MCF 10A (cell line): ENCODE measurements at regions not wholly inside any gene's neighbourhood (a gene's known extent, or its start where the extent isn't known, plus 50 kb on each side); places are given as distances from the start of the nearest gene placed in this dataset.

Experiments
- BruUV-seq: library from RNA; stranded (reverse); fragments of 400-500 nt; replicated peaks from 2 replicates; lab custom pipeline; 2021; lab: Mats Ljungman, UMichigan
- CTCF ChIA-PET: fragments of 300-600 bp; sonication (Branson Sonifier 250); formaldehyde crosslinking; extraction: SDS; loops from one replicate; lab custom pipeline; 2021; ENCODE audit warnings: antibody characterized with exemption, inconsistent platforms; lab: Yijun Ruan, JAX
- POLR2A ChIA-PET: fragments of 300-600, 350-650 bp; sonication (Branson Sonifier 250); formaldehyde crosslinking; extraction: SDS; loops from one replicate; lab custom pipeline; 2020; ENCODE audit warnings: antibody characterized with exemption, inconsistent platforms; lab: Yijun Ruan, JAX
- DNase-seq: peaks from one replicate; pipeline ENCODE4 v3.0.0-alpha.2; 2018; ENCODE audit not compliant: unreplicated experiment
- H3K27ac Mint-ChIP-seq: one replicate; pipeline ENCODE4 v1.8.0; 2022; ENCODE audit warnings: mild to moderate bottlenecking, low read depth, mixed read lengths; ENCODE audit not compliant: unreplicated experiment
- H3K27me3 Mint-ChIP-seq: one replicate; pipeline ENCODE4 v1.8.0; 2022; ENCODE audit warnings: mixed read lengths; ENCODE audit not compliant: insufficient read depth, unreplicated experiment
- H3K36me3 Mint-ChIP-seq: one replicate; pipeline ENCODE4 v1.8.0; 2022; ENCODE audit warnings: mild to moderate bottlenecking, moderate library complexity, mixed read lengths; ENCODE audit not compliant: insufficient read depth, unreplicated experiment
- H3K4me1 Mint-ChIP-seq: one replicate; pipeline ENCODE4 v1.8.0; 2022; ENCODE audit warnings: mixed read lengths; ENCODE audit not compliant: insufficient read depth, unreplicated experiment
- H3K4me3 Mint-ChIP-seq: one replicate; pipeline ENCODE4 v1.8.0; 2022; ENCODE audit warnings: mild to moderate bottlenecking, moderate library complexity, mixed read lengths; ENCODE audit not compliant: unreplicated experiment
- H3K9me3 Mint-ChIP-seq: one replicate; pipeline ENCODE4 v1.8.0; 2022; ENCODE audit warnings: mixed read lengths; ENCODE audit not compliant: unreplicated experiment
- intact Hi-C: fragments of 100-400 bp; cut with micrococcal nuclease; formaldehyde crosslinking; loops from 2 replicates; pipeline ENCODE4 v1.14.1; 2022
- TF ChIP-seq, protein P1 (sequence below): fragments of 200-600 bp; IDR thresholded peaks from one replicate; pipeline ENCODE4 v1.8.0; 2022; ENCODE audit warnings: antibody characterized with exemption, mild to moderate bottlenecking; ENCODE audit not compliant: unreplicated experiment

DNA sequence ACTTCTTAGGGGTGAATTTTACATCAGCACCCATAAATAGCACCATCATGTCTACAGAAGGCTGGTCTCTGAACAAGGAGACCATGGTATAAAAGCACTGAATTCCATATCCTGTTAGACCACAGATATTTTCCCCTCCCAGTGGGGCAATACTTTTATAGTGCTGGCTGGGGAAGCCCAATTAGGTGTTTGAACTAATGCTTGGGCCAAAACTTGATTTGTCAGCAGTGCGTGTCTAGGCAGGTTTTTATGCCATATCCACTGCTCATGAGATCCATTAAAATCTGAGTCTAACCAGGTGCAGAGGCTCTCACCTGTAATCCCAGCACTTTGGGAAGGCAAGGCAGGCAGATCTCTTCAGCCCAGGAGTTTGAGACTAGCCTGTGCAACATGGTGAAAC lies 623.0 kb downstream of the NPHP4 start:
- Mint-ChIP-seq H3K27ac (no peak overlapping the region), H3K27me3 (peaks cover 11% of the 10 kb centered on the region), H3K4me1 (peaks cover 23% of the 10 kb centered on the region), H3K4me3 (no peak overlapping the region), H3K36me3 (no peaks in the 10 kb centered on the region), H3K9me3 (peaks cover 10% of the 10 kb centered on the region)
- TF ChIP-seq, protein P1, sequence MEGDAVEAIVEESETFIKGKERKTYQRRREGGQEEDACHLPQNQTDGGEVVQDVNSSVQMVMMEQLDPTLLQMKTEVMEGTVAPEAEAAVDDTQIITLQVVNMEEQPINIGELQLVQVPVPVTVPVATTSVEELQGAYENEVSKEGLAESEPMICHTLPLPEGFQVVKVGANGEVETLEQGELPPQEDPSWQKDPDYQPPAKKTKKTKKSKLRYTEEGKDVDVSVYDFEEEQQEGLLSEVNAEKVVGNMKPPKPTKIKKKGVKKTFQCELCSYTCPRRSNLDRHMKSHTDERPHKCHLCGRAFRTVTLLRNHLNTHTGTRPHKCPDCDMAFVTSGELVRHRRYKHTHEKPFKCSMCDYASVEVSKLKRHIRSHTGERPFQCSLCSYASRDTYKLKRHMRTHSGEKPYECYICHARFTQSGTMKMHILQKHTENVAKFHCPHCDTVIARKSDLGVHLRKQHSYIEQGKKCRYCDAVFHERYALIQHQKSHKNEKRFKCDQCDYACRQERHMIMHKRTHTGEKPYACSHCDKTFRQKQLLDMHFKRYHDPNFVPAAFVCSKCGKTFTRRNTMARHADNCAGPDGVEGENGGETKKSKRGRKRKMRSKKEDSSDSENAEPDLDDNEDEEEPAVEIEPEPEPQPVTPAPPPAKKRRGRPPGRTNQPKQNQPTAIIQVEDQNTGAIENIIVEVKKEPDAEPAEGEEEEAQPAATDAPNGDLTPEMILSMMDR = no peak
- ChIA-PET CTCF (interaction anchor here (0.7 kb wide), 1 partner anchor 391 kb away, joined by 5 read pairs; no protein-coding TSS in a partner anchor), POLR2A (interaction anchor here (0.6 to 1.3 kb wide), 3 partner anchors 9 to 395 kb away, joined by 3 to 5 read pairs (median 4); no protein-coding TSS in a partner anchor)
- peak; percentile 33 for DNase-seq
- intact Hi-C loops = no loop called here
- BruUV-seq = no TSS peak

GRCh38 chr1:5368201-5368600 lies 624.0 kb downstream of the NPHP4 start:
- no peaks in the 10 kb centered on the region for H3K9me3 Mint-ChIP-seq
- TF ChIP-seq, protein P1 = no peak

GRCh38 chr1:5367306-5367705 lies 624.9 kb downstream of the NPHP4 start:
- Mint-ChIP-seq H3K4me1 (peaks cover 23% of the 10 kb centered on the region), H3K27ac (no peak overlapping the region), H3K27me3 (peaks cover 18% of the 10 kb centered on the region), H3K9me3 (no peaks in the 10 kb centered on the region), H3K4me3 (no peak overlapping the region), H3K36me3 (no peaks in the 10 kb centered on the region)
- ChIA-PET CTCF (interaction anchor here (0.6 to 0.9 kb wide), 2 partner anchors 16 to 62 kb away, joined by 3 read pairs; no protein-coding TSS in a partner anchor), POLR2A (no interaction called here)
- no TSS peak for BruUV-seq
- TF ChIP-seq, protein P1 = no peak
- intact Hi-C loops = no loop called here
- DNase-seq = no peak

More at GRCh38 chr1:5368201-5368600, 624.0 kb downstream of the NPHP4 start:
- BruUV-seq = no TSS peak
- no peak for DNase-seq
- ChIA-PET POLR2A (no interaction called here), CTCF (interaction anchor here (0.6 to 0.7 kb wide), 3 partner anchors 27 to 1440 kb away, joined by 3 read pairs; no protein-coding TSS in a partner anchor)
- Mint-ChIP-seq H3K27ac (no peak overlapping the region), H3K4me3 (no peak overlapping the region), H3K27me3 (peaks cover 18% of the 10 kb centered on the region), H3K36me3 (no peaks in the 10 kb centered on the region), H3K4me1 (peaks cover 23% of the 10 kb centered on the region)
- intact Hi-C loops = no loop called here

DNA sequence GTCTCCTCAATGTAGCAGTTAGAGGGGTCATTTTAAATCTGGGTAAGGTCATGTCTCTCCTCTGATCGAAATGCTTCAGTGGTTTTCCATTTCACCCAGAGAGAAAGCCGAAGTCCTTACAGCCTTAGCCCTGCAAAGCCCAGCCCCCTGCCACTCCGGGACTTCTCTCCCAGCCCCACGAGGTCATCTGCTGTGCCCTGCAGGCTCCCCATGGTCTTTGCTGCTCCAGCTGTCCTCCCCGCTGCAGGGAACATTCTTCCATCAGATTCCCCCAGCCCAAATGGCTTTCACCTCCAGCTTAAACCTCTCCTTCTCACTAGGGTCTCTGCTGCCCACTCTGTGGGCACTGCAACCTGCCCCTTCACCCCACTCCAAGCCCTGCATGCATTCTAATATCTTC lies 626.5 kb downstream of the NPHP4 start:
- CTCF ChIA-PET = interaction anchor here (1.0 kb wide), 1 partner anchor 63 kb away, joined by 7 read pairs; no protein-coding TSS in a partner anchor
- intact Hi-C loops = no loop called here
- POLR2A ChIA-PET = interaction anchor here (0.7 kb wide), 1 partner anchor 1427 kb away, joined by 4 read pairs; no protein-coding TSS in a partner anchor
- H3K4me1 Mint-ChIP-seq = peaks cover 17% of the 10 kb centered on the region
- DNase-seq = no peak
- TF ChIP-seq, protein P1 = no peak
- H3K27me3 Mint-ChIP-seq = peaks cover 18% of the 10 kb centered on the region
- H3K9me3 Mint-ChIP-seq = no peaks in the 10 kb centered on the region
- no TSS peak for BruUV-seq
- no peak overlapping the region for H3K27ac Mint-ChIP-seq
- H3K36me3 Mint-ChIP-seq = no peaks in the 10 kb centered on the region
- H3K4me3 Mint-ChIP-seq = no peak overlapping the region
